H1 (cell line): ENCODE measurements at regions not wholly inside any gene's neighbourhood (a gene's known extent, or its start where the extent isn't known, plus 50 kb on each side); places are given as distances from the start of the nearest gene placed in this dataset.

Experiments
- CTCF ChIA-PET: fragments of 300-600 bp; sonication (Branson Sonifier 250); formaldehyde crosslinking; loops from one replicate; lab custom pipeline; 2021; ENCODE audit not compliant: partially characterized antibody; lab: Charles Lee
- POLR2A ChIA-PET: fragments of 300-600 bp; sonication (Branson Sonifier 250); formaldehyde crosslinking; loops from one replicate; lab custom pipeline; 2021; ENCODE audit warnings: inconsistent platforms; ENCODE audit not compliant: partially characterized antibody; lab: Charles Lee
- DNase-seq, 2 experiments: peaks; one replicate each; pipeline versions ENCODE4 v3.0.0 to v3.0.0-alpha.2; 2010 to 2022; ENCODE audit warnings: low spot score in 2 of 2, low read depth in 1 of 2, mixed read lengths in 1 of 2
- FAIRE-seq: peaks from 2 replicates; lab custom pipeline; 2011; peaks lifted over from hg19 to GRCh38; lab: Jason Lieb, UNC
- H2AFZ ChIP-seq: 2 replicates; pipeline ENCODE4 v1.8.1; 2012; ENCODE audit warnings: low read length, inconsistent platforms
- H2AK5ac ChIP-seq: 2 replicates; pipeline ENCODE4 v1.6.1; 2013; ENCODE audit warnings: low read depth, low read length
- H2BK120ac ChIP-seq: replicated peaks from 2 replicates; pipeline ENCODE3; 2013; ENCODE audit warnings: low read depth, low read length, inconsistent platforms
- H2BK12ac ChIP-seq: 2 replicates; pipeline ENCODE4 v1.6.1; 2013; ENCODE audit warnings: low read depth, low read length
- H2BK15ac ChIP-seq: 2 replicates; pipeline ENCODE4 v1.6.1; 2013; ENCODE audit warnings: low read length
- H2BK20ac ChIP-seq: 2 replicates; pipeline ENCODE4 v1.6.1; 2013; ENCODE audit warnings: low read length
- H2BK5ac ChIP-seq: 2 replicates; pipeline ENCODE4 v1.6.1; 2013; ENCODE audit warnings: low read depth, low read length
- H3K14ac ChIP-seq: 2 replicates; pipeline ENCODE4 v1.6.1; 2013; ENCODE audit warnings: inconsistent platforms; ENCODE audit not compliant: insufficient read length
- H3K18ac ChIP-seq: 2 replicates; pipeline ENCODE4 v1.6.1; 2013; ENCODE audit warnings: low read length; ENCODE audit errors: extremely low read depth
- H3K23ac ChIP-seq: 2 replicates; pipeline ENCODE4 v1.6.1; 2013; ENCODE audit warnings: inconsistent platforms; ENCODE audit not compliant: insufficient read length
- H3K23me2 ChIP-seq: 2 replicates; pipeline ENCODE4 v1.6.1; 2013; ENCODE audit warnings: low read depth, low read length
- H3K27ac ChIP-seq: 2 replicates; pipeline ENCODE4 v1.6.1; 2011; ENCODE audit warnings: low read depth, low read length, inconsistent platforms
- H3K27me3 ChIP-seq, 4 experiments: replicated peaks in 1 of 4; 1 replicate in 1 of 4; 2 replicates in 3 of 4; pipeline versions ENCODE4 v1.6.1 to v1.8.1; 2011 to 2013; ENCODE audit warnings: low read length in 3 of 4, mild to moderate bottlenecking in 3 of 4, inconsistent platforms in 2 of 4, mixed read lengths in 2 of 4, moderate library complexity in 1 of 4; ENCODE audit not compliant: control insufficient read depth in 3 of 4, insufficient read depth in 3 of 4; ENCODE audit errors: extremely low read depth in 1 of 4
- H3K36me3 ChIP-seq, 4 experiments: 2 replicates each; pipeline versions ENCODE4 v1.6.1 to v1.8.1; 2011 to 2013; ENCODE audit warnings: mild to moderate bottlenecking in 4 of 4, low read length in 3 of 4, moderate library complexity in 2 of 4, control low read depth in 1 of 4, inconsistent platforms in 1 of 4; ENCODE audit not compliant: insufficient read depth in 4 of 4, control insufficient read depth in 2 of 4
- H3K4ac ChIP-seq: replicated peaks from 2 replicates; pipeline ENCODE3; 2013; ENCODE audit warnings: low read length, low read depth, mixed read lengths, inconsistent platforms; ENCODE audit not compliant: insufficient read length
- H3K4me1 ChIP-seq, 4 experiments: replicated peaks in 1 of 4; 1 replicate in 1 of 4; 2 replicates in 3 of 4; pipeline versions ENCODE4 v1.6.1 to v1.8.1; 2011 to 2013; ENCODE audit warnings: low read length in 3 of 4, inconsistent platforms in 2 of 4, mixed read lengths in 1 of 4; ENCODE audit not compliant: insufficient read depth in 4 of 4, control insufficient read depth in 3 of 4
- H3K4me2 ChIP-seq, 2 experiments: 2 replicates each; pipeline versions ENCODE4 v1.6.1 to v1.8.1; 2011 to 2013; ENCODE audit warnings: low read depth in 2 of 2, low read length in 2 of 2, control low read depth in 1 of 2, inconsistent platforms in 1 of 2, mild to moderate bottlenecking in 1 of 2; ENCODE audit not compliant: insufficient read depth in 1 of 2
- H3K4me3 ChIP-seq, 4 experiments: fragments of 200-600, 300-600 bp in 1 of 4; sonication (generic), shearing (Covaris generic), sonication (Bioruptor Twin) in 1 of 4; 2 replicates each; pipeline versions ENCODE4 v1.5.1 to v1.8.1; 2011 to 2016; ENCODE audit warnings: low read length in 4 of 4, low read depth in 3 of 4, control low read depth in 2 of 4, inconsistent platforms in 2 of 4, mild to moderate bottlenecking in 2 of 4, mixed read lengths in 1 of 4, moderate library complexity in 1 of 4; ENCODE audit not compliant: insufficient read depth in 2 of 4; ENCODE audit errors: extremely low read depth in 1 of 4
- H3K56ac ChIP-seq: replicated peaks from 2 replicates; pipeline ENCODE3; 2013; ENCODE audit warnings: low read depth, mild to moderate bottlenecking, mixed read lengths, low read length, inconsistent platforms; ENCODE audit not compliant: insufficient read length
- H3K79me1 ChIP-seq: 2 replicates; pipeline ENCODE4 v1.6.1; 2013; ENCODE audit warnings: low read depth, low read length, control low read depth
- H3K79me2 ChIP-seq, 2 experiments: 2 replicates each; pipeline versions ENCODE4 v1.6.1 to v1.8.1; 2012 to 2013; ENCODE audit warnings: low read length in 2 of 2, mild to moderate bottlenecking in 2 of 2, inconsistent platforms in 1 of 2; ENCODE audit not compliant: insufficient read depth in 2 of 2, control insufficient read depth in 1 of 2
- H3K9ac ChIP-seq, 4 experiments: replicated peaks in 1 of 4; 1 replicate in 1 of 4; 2 replicates in 3 of 4; pipeline versions ENCODE4 v1.6.1 to v1.8.1; 2011 to 2013; ENCODE audit warnings: low read depth in 3 of 4, low read length in 3 of 4, control low read depth in 2 of 4, mild to moderate bottlenecking in 2 of 4, moderate library complexity in 2 of 4, inconsistent platforms in 1 of 4; ENCODE audit errors: extremely low read depth in 1 of 4
- H3K9me3 ChIP-seq, 2 experiments: 2 replicates each; pipeline versions ENCODE4 v1.6.1 to v1.8.1; 2012 to 2013; ENCODE audit warnings: mild to moderate bottlenecking in 2 of 2, moderate library complexity in 2 of 2, control low read depth in 1 of 2, inconsistent platforms in 1 of 2, low read depth in 1 of 2, low read length in 1 of 2, mixed read lengths in 1 of 2; ENCODE audit not compliant: insufficient read depth in 2 of 2
- H4K20me1 ChIP-seq, 2 experiments: replicated peaks in 1 of 2; 2 replicates each; pipeline versions ENCODE3 to v1.8.1; 2011 to 2013; ENCODE audit warnings: inconsistent platforms in 2 of 2, low read length in 2 of 2, mild to moderate bottlenecking in 1 of 2; ENCODE audit not compliant: insufficient read depth in 2 of 2, control insufficient read depth in 1 of 2
- H4K5ac ChIP-seq: 2 replicates; pipeline ENCODE4 v1.6.1; 2013; ENCODE audit warnings: low read length, low read depth, mixed read lengths, inconsistent platforms; ENCODE audit not compliant: insufficient read length
- H4K8ac ChIP-seq: 2 replicates; pipeline ENCODE4 v1.8.0; 2013; ENCODE audit warnings: mild to moderate bottlenecking, moderate library complexity, low read length, inconsistent platforms; ENCODE audit not compliant: insufficient read depth; ENCODE audit errors: extremely low read depth
- H4K91ac ChIP-seq: replicated peaks from 2 replicates; pipeline ENCODE3; 2013; ENCODE audit warnings: low read length, mixed read lengths, inconsistent platforms; ENCODE audit not compliant: insufficient read length
- CEBPB ChIP-seq: IDR thresholded peaks from 2 replicates; pipeline ENCODE4 v1.6.1; 2012; ENCODE audit warnings: low read depth, low read length
- CTBP2 ChIP-seq: IDR thresholded peaks from 2 replicates; pipeline ENCODE4 v1.7.0; 2011; ENCODE audit warnings: borderline replicate concordance, mild to moderate bottlenecking, moderate library complexity, mixed read lengths, low read length; ENCODE audit not compliant: insufficient read depth, insufficient read length
- HDAC6 ChIP-seq: IDR thresholded peaks from one replicate; pipeline ENCODE4 v1.7.1; 2012; ENCODE audit warnings: low read depth, mild to moderate bottlenecking, inconsistent platforms, low read length, moderate library complexity
- JUND ChIP-seq: IDR thresholded peaks from 2 replicates; pipeline ENCODE4 v1.6.1; 2011; ENCODE audit warnings: mild to moderate bottlenecking, improper control_type of control experiment, low read length
- KDM5A ChIP-seq: fragments of 200-600 bp; IDR thresholded peaks from 2 replicates; pipeline ENCODE4 v1.7.1; 2012; ENCODE audit warnings: mild to moderate bottlenecking, low read length, inconsistent platforms, mixed read lengths
- PHF8 ChIP-seq: fragments of 200-600 bp; sonication (generic); conservative IDR thresholded peaks from 2 replicates; pipeline ENCODE4 v1.7.1; 2012; ENCODE audit warnings: low read depth, mild to moderate bottlenecking, inconsistent platforms, low read length, moderate library complexity
- RAD21 ChIP-seq, 2 experiments: IDR thresholded peaks in 1 of 2; conservative IDR thresholded peaks in 1 of 2; 2 replicates each; pipeline ENCODE4 v1.6.1; 2011; ENCODE audit warnings: low read depth in 2 of 2, low read length in 2 of 2, improper control_type of control experiment in 1 of 2, inconsistent platforms in 1 of 2, mild to moderate bottlenecking in 1 of 2, moderate library complexity in 1 of 2
- RNF2 ChIP-seq: fragments of 200-900, 300-1000 bp; sonication (generic); IDR thresholded peaks from 2 replicates; pipeline ENCODE4 v1.7.1; 2016; ENCODE audit warnings: borderline replicate concordance, low read depth, mild to moderate bottlenecking, antibody characterized with exemption, low read length; ENCODE audit not compliant: poor library complexity, severe bottlenecking; ENCODE audit errors: missing control alignments
- SUZ12 ChIP-seq: fragments of 200-600 bp; sonication (generic); IDR thresholded peaks from 2 replicates; pipeline ENCODE4 v1.6.1; 2012; ENCODE audit warnings: mild to moderate bottlenecking, inconsistent platforms, low read length, moderate library complexity, mixed read lengths
- TCF12 ChIP-seq: IDR thresholded peaks from 2 replicates; pipeline ENCODE4 v1.6.1; 2011; ENCODE audit warnings: low read depth, mild to moderate bottlenecking, low read length
- USF2 ChIP-seq: IDR thresholded peaks from 2 replicates; pipeline ENCODE4 v1.6.1; 2011; ENCODE audit warnings: low read length, improper control_type of control experiment
- YY1 ChIP-seq: IDR thresholded peaks from 2 replicates; pipeline ENCODE4 v1.6.1; 2011; ENCODE audit warnings: low read depth, mild to moderate bottlenecking, low read length

DNA sequence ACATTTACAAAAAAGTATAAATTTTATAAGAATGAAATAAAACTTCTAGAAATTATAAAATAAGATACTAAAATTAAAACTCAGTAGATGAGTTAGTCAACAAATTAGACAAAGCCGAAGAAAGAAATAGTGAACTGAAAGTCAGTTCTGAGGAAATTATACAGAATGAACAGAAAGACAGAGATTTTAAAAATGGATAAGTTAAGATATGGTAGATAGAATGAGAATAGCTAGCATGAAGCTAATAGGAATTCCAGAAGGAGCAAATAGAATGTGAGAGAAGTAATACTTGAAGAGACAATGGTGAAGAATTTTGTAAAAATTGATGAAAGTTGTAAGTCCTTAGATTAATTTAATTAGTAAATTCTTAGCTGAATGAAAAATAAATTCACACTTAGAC is 430.4 kb upstream of the RUNX1 start (continued):
- no peak for TF ChIP-seq JUND

GRCh38 chr21:35479065-35479448 is 430.0 kb upstream of the RUNX1 start:
- Histone ChIP-seq H2BK120ac (no peak overlapping the region), H3K79me1 (no peaks in the 10 kb centered on the region), H3K14ac (no peak overlapping the region), H3K18ac (no peak overlapping the region), H3K9ac (no peak overlapping the region), H3K23ac (no peak overlapping the region), H2BK15ac (no peak overlapping the region), H3K23me2 (no peaks in the 10 kb centered on the region), H2BK12ac (no peak overlapping the region), H3K4me3 (no peak overlapping the region), H2AFZ (no peak overlapping the region), H3K27me3 (no peaks in the 10 kb centered on the region), H4K8ac (no peak overlapping the region), H2BK5ac (no peak overlapping the region), H3K9me3 (peaks cover 0 to 6% of the 10 kb centered on the region in 2 experiments; a peak in 1 of 4 replicates), H3K79me2 (no peaks in the 10 kb centered on the region), H3K4me1 (peaks cover 0 to 6% (median 3%) of the 10 kb centered on the region in 4 experiments; a peak in 5 of 7 replicates), H4K91ac (no peak overlapping the region), H3K36me3 (no peaks in the 10 kb centered on the region), H4K5ac (no peak overlapping the region), H3K27ac (no peak overlapping the region), H3K4me2 (no peak overlapping the region), H2AK5ac (no peak overlapping the region), H3K56ac (no peak overlapping the region), H4K20me1 (no peaks in the 10 kb centered on the region), H2BK20ac (no peak overlapping the region), H3K4ac (no peak overlapping the region)
- no peak for TF ChIP-seq CEBPB
- TF ChIP-seq TCF12, result no peak
- no peak for TF ChIP-seq RAD21 (IDR thresholded peaks at IDR 0.05 in 1 of 2, conservative IDR thresholded peaks at IDR 0.05 in 1 of 2; ENCODE audit: low read depth in 2 of 2, low read length in 2 of 2)
- TF ChIP-seq USF2, result no peak
- no peak for TF ChIP-seq HDAC6
- TF ChIP-seq RNF2, result no peak
- no peak for TF ChIP-seq KDM5A
- TF ChIP-seq YY1, result no peak
- no peak for TF ChIP-seq CTBP2
- TF ChIP-seq PHF8, result no peak
- no peak for TF ChIP-seq SUZ12
- CTCF ChIA-PET, result no interaction called here
- FAIRE-seq (no peak), DNase-seq (no peak)
- POLR2A ChIA-PET, result no interaction called here
